GM23338 (cell line): ENCODE measurements at regions not wholly inside any gene's neighbourhood (a gene's known extent, or its start where the extent isn't known, plus 50 kb on each side); places are given as distances from the start of the nearest gene placed in this dataset.

ENCODE experiments used
- ATAC-seq: fragments of 200-7000 bp; cut with Tn5 transposase; 3 replicates; pipeline ENCODE4 v1.9.1; 2020
- DNase-seq: peaks from one replicate; pipeline ENCODE4 v3.0.0-alpha.2; 2015; ENCODE audit warnings: low spot score
- H2AFZ ChIP-seq: fragments of 200-600 bp; sonication (generic); 2 replicates; pipeline ENCODE4 v1.8.0; 2016; ENCODE audit warnings: antibody characterized with exemption, mild to moderate bottlenecking, moderate library complexity
- H3F3A ChIP-seq: fragments of 200-600 bp; sonication (generic); replicated peaks from 2 replicates; pipeline ENCODE4 v1.8.0; 2017; ENCODE audit warnings: antibody characterized with exemption, mixed run types, low read depth
- H3K27ac ChIP-seq: fragments of 200-600 bp; sonication (generic); 2 replicates; pipeline ENCODE4 v1.6.1; 2016; ENCODE audit warnings: low read depth
- H3K27me3 ChIP-seq: fragments of 200-600 bp; sonication (generic); 2 replicates; pipeline ENCODE4 v1.8.0; 2016; ENCODE audit warnings: mild to moderate bottlenecking, mixed run types, moderate library complexity; ENCODE audit not compliant: insufficient read depth
- H3K36me3 ChIP-seq: fragments of 200-600 bp; sonication (generic); 2 replicates; pipeline ENCODE4 v1.8.0; 2016; ENCODE audit warnings: mild to moderate bottlenecking; ENCODE audit not compliant: insufficient read depth
- H3K4me1 ChIP-seq: fragments of 200-600 bp; sonication (generic); 2 replicates; pipeline ENCODE4 v1.8.0; 2016; ENCODE audit warnings: mild to moderate bottlenecking, moderate library complexity; ENCODE audit not compliant: insufficient read depth
- H3K4me2 ChIP-seq: fragments of 200-600 bp; sonication (generic); 2 replicates; pipeline ENCODE4 v1.7.1; 2017; ENCODE audit warnings: mixed run types
- H3K4me3 ChIP-seq: fragments of 200-600 bp; sonication (generic); 2 replicates; pipeline ENCODE4 v1.6.1; 2016; ENCODE audit warnings: mixed run types
- H3K79me2 ChIP-seq: fragments of 200-600 bp; sonication (generic); replicated peaks from 2 replicates; pipeline ENCODE4 v1.8.0; 2017; ENCODE audit warnings: mild to moderate bottlenecking; ENCODE audit not compliant: insufficient read depth
- H3K9me2 ChIP-seq: fragments of 200-600 bp; sonication (generic); 2 replicates; pipeline ENCODE4 v1.8.0; 2017; ENCODE audit not compliant: insufficient read depth
- H4K20me1 ChIP-seq: fragments of 200-600 bp; sonication (generic); replicated peaks from 2 replicates; pipeline ENCODE4 v1.8.0; 2017; ENCODE audit warnings: mild to moderate bottlenecking; ENCODE audit not compliant: insufficient read depth
- H3K27ac Mint-ChIP-seq: 2 replicates; pipeline ENCODE4 v1.8.0; 2020; ENCODE audit warnings: inconsistent platforms, mild to moderate bottlenecking, moderate library complexity, mixed read lengths
- H3K27me3 Mint-ChIP-seq: 3 replicates; pipeline ENCODE4 v1.8.0; 2022; ENCODE audit warnings: low read depth, mild to moderate bottlenecking, moderate library complexity, mixed read lengths, inconsistent platforms; ENCODE audit not compliant: insufficient read depth, poor library complexity
- H3K36me3 Mint-ChIP-seq: 3 replicates; pipeline ENCODE4 v1.8.0; 2021; ENCODE audit warnings: low read depth, mild to moderate bottlenecking, inconsistent platforms, moderate library complexity, mixed read lengths
- H3K4me1 Mint-ChIP-seq: 3 replicates; pipeline ENCODE4 v1.8.0; 2020; ENCODE audit warnings: mild to moderate bottlenecking, inconsistent platforms, mixed read lengths
- H3K4me3 Mint-ChIP-seq: 3 replicates; pipeline ENCODE4 v1.8.0; 2021; ENCODE audit warnings: moderate library complexity, mild to moderate bottlenecking, inconsistent platforms, mixed read lengths
- H3K9me3 Mint-ChIP-seq: 3 replicates; pipeline ENCODE4 v1.8.0; 2020; ENCODE audit warnings: moderate library complexity, mild to moderate bottlenecking, inconsistent platforms, mixed read lengths
- CREB1 ChIP-seq: fragments of 250-450 bp; sonication (Bioruptor Pico); IDR thresholded peaks from 2 replicates; pipeline ENCODE4 v1.5.0; 2020; ENCODE audit warnings: low read depth, mild to moderate bottlenecking, moderate library complexity
- CTCF ChIP-seq, 2 experiments: fragments of 200-600 bp in 1 of 2; sonication (generic) in 1 of 2; conservative IDR thresholded peaks; 2 replicates each; pipeline versions ENCODE4 v1.5.1 to v1.6.1; 2016 to 2017; ENCODE audit warnings: antibody characterized with exemption in 2 of 2, low read depth in 2 of 2, mild to moderate bottlenecking in 2 of 2, moderate library complexity in 1 of 2
- ETS1 ChIP-seq: IDR thresholded peaks from 2 replicates; pipeline ENCODE4 v1.6.1; 2016; ENCODE audit warnings: antibody characterized with exemption
- EZH2 ChIP-seq: fragments of 200-600 bp; sonication (generic); IDR thresholded peaks from one replicate; pipeline ENCODE4 v1.8.0; 2017; ENCODE audit warnings: antibody characterized with exemption, mild to moderate bottlenecking, low read depth; ENCODE audit not compliant: unreplicated experiment
- EZH2phosphoT487 ChIP-seq: fragments of 200-600 bp; sonication (generic); IDR thresholded peaks from one replicate; pipeline ENCODE4 v1.8.1; 2018; ENCODE audit warnings: antibody characterized with exemption; ENCODE audit not compliant: unreplicated experiment
- JUNB ChIP-seq: IDR thresholded peaks from one replicate; pipeline ENCODE4 v1.6.1; 2016; ENCODE audit warnings: antibody characterized with exemption; ENCODE audit not compliant: unreplicated experiment
- NANOG ChIP-seq: IDR thresholded peaks from 2 replicates; pipeline ENCODE4 v1.6.1; 2016; ENCODE audit warnings: antibody characterized with exemption, borderline replicate concordance
- POLR2AphosphoS5 ChIP-seq: IDR thresholded peaks from 2 replicates; pipeline ENCODE4 v1.6.1; 2016; ENCODE audit warnings: antibody characterized with exemption, low read depth
- REST ChIP-seq: IDR thresholded peaks from one replicate; pipeline ENCODE4 v1.6.1; 2018; ENCODE audit warnings: antibody characterized with exemption; ENCODE audit not compliant: unreplicated experiment
- STAT1 ChIP-seq: IDR thresholded peaks from one replicate; pipeline ENCODE4 v1.6.1; 2016; ENCODE audit warnings: antibody characterized with exemption; ENCODE audit not compliant: unreplicated experiment
- ZNF114 ChIP-seq: fragments of 250-450 bp; sonication (Bioruptor Pico); IDR thresholded peaks from 2 replicates; pipeline ENCODE4 v1.5.0; 2020; ENCODE audit warnings: mild to moderate bottlenecking, moderate library complexity
- ZNF331 ChIP-seq: fragments of 250-450 bp; sonication (Bioruptor Pico); IDR thresholded peaks from 2 replicates; pipeline ENCODE4 v1.5.0; 2020; ENCODE audit warnings: low read depth, mild to moderate bottlenecking, moderate library complexity
- ZNF462 ChIP-seq: fragments of 250-450 bp; sonication (Bioruptor Pico); IDR thresholded peaks from 2 replicates; pipeline ENCODE4 v1.5.0; 2020; ENCODE audit warnings: mild to moderate bottlenecking, moderate library complexity

GRCh38 chr11:22546746-22547145 lies 78.9 kb downstream of the FANCF start:
- Histone ChIP-seq H3K4me3 (no peak overlapping the region), H3K4me2 (no peak overlapping the region), H3F3A (no peaks in the 10 kb centered on the region), H3K36me3 (no peaks in the 10 kb centered on the region), H3K27ac (no peak overlapping the region), H3K9me2 (no peaks in the 10 kb centered on the region), H3K79me2 (no peaks in the 10 kb centered on the region), H3K4me1 (peaks cover 8% of the 10 kb centered on the region; the same call in 1 of the 2 replicates), H3K27me3 (no peaks in the 10 kb centered on the region), H4K20me1 (no peaks in the 10 kb centered on the region), H2AFZ (no peak overlapping the region; the same call in 1 of the 2 replicates)
- Mint-ChIP-seq H3K4me3 (no peak overlapping the region), H3K36me3 (no peaks in the 10 kb centered on the region), H3K9me3 (no peaks in the 10 kb centered on the region), H3K27ac (no peak overlapping the region), H3K27me3 (no peaks in the 10 kb centered on the region), H3K4me1 (peaks cover 17% of the 10 kb centered on the region)
- TF ChIP-seq ZNF331 (no peak), STAT1 (no peak), JUNB (no peak), EZH2phosphoT487 (no peak), ZNF114 (CRISPR knock-in tag) (no peak), CTCF (conservative IDR thresholded peaks at IDR 0.05; ENCODE audit: low read depth in 2 of 2) (no peak), ETS1 (no peak), EZH2 (no peak), POLR2AphosphoS5 (no peak), ZNF462 (CRISPR knock-in tag) (no peak), REST (no peak), NANOG (no peak), CREB1 (CRISPR knock-in tag) (no peak)
- ATAC-seq = no peak
- DNase-seq = no peak
